HG02981 (cell line): ENCODE measurements at regions not wholly inside any gene's neighbourhood (a gene's known extent, or its start where the extent isn't known, plus 50 kb on each side); places are given as distances from the start of the nearest gene placed in this dataset.

Experiments used
- ATAC-seq: cut with Tn5 transposase; IDR thresholded peaks from one replicate; pipeline ENCODE4 v1.9.1; 2021; ENCODE audit warnings: mild to moderate bottlenecking, moderate library complexity; ENCODE audit not compliant: unreplicated experiment

DNA sequence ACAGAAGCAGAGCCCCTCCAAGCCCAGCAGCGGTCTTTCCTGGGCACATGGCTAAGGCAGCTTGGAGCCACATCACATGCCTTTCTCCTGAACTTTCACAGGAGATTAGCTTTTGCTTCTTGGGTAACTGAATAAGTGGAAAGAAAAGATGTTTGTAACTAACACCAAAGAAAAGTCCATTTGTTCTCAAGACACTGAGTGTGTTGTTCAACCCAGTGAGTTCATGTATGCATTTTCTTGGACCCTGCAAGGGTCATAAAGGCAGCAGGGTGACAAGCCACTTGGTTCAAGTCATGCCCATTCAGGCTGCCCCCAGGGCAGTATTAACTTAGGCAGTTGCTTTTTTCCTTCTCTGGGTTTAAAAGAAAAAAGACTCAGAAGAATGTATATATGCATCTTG is 203.4 kb downstream of the FAM76B start:
- ATAC-seq = no peak

DNA sequence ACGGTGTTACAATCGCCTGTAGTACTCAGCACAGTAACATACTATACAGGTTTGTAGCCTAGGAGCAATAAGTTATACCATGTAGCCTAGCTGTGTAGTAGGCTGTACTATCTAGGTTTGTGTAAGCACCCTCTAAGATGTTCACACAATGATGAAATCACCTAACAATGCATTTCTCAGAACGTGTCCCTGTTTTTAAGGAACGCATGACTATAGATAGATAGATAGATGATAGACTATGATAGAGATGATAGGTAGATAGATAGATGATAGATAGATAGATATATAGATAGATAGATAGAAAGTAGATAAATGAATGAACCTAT is 203.9 kb downstream of the FAM76B start:
- no peak for ATAC-seq

DNA sequence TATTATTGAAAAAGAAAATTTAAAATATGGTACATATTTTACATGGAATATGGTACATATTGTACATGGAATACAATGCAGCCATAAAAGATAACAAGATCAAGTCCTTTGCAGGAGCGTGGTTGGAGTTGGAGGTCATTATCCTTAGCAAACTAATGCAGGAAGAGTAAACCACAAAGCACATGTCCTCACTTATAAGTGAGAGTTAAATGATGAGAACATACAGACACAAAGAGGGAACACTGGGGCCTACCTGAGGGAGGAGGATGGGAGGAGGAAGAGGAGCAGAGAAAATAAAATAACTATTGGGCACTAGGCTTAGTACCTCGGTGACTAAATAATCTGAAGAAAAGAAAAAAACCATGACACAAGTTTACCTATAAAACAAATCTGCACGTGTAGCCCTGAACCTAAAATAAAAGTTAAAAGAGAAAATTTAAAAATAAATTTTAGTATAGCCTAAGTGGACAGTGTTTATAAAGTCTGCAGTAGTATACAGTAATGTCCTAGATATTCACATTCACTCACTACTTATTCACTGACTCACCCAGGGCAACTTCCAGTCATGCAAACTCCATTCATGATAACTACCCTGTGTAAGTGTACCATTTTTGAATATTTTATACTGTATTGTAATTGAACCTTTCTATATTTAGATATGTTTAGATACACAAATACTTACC is 204.4 kb downstream of the FAM76B start:
- no peak for ATAC-seq

DNA sequence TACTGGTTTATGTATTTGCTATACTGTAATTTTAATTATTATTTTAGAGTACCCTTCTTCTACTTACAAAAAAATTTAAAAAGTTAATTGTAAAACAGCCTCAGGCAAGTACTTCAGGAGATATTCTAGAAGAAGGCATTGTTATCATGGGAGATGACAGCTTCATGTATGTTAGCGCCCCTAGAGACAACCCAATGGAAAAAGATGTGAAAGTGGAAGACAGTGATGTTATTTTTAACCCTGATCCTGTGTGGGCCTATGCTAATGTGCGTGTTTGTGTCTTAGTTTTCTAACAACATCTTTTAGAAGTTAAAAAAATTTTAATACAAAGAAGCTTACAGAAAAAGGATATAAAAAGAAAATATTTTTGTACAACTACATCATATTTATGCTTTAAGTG is 205.0 kb downstream of the FAM76B start:
- ATAC-seq = no peak

DNA sequence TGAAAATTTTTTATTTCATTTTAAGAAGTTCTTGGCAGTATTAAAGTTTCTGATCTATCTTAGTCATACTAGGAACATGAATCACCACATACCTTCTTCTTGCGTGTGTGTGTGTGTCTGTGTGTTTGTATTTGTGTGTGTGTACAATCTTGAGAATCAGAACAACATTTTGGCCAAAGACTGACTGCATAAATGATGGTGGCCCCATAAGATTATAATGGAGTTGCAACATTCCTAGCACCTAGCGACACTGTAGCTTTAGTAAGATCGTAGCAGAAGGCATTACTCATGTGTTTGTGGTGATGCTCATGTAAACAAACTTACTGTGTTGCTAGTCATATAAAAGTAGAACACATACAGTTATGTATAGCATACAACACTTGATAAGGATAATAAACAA is 205.4 kb downstream of the FAM76B start:
- ATAC-seq = no peak

DNA sequence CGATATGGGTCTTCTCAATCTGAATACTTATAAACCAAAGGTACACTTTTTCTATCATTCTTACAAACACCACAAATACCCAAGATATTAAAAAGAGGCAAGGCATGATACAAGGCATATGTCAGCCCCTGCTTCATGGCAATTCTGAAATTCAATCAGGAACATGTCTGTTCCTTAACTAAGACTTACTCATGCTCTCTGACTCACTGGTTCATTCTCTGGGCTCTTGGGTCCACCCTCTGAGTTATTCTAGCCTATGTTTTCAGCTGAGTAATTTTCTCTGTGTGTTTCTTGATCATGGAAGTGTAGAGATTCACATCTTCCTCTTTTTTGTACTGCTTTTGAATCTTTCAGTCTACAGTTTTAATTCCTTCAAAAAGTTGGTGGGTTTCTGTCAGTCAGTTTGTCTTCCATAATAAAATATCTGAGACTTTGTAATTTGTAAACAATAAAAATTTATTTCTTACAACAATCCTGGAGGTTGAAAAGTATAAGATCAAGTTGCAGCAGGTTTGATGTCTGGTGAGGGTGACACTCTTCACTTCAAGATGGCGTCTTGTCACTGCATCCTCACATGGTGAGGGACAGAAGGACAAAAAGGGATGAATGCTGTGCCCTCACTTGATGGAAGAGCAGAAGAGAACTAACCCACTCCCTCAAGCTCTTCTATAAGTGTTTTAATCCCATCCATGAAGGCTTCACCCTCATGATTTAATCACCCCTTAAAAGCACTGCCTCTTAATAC is 211.7 kb downstream of the FAM76B start:
- ATAC-seq = no peak

DNA sequence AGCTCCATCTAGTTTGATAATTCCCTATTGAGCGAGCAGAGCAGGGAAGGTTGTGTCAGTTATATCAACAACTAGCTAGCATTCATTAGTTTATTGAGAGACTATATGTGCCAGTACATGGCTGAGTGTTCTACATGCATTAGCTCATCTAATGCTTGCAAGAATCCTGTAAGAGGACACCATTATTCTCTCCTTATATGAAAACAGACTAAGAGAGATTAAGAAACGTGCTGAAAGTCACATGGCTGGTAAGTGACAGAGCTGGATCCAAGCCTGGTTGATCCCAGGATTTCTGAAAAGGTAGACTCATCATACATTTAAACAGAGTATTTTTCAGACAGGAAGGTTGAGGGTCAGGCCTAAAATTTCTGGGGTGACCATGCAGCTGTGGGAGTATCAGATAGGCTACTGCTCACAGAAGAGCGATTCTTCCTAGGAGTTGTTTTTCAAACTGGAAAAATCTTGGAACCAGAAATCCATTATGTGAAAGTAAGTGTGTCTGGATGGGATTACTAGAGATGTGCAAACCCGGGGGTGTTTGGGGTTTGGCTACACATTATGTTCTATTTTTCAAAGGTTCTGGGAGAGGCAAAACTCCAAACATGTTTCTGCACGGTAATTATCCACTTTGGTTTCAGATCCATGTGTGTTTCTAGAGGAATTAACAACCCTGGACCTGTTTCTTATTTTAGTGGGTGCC is 213.3 kb downstream of the FAM76B start:
- no peak for ATAC-seq

DNA sequence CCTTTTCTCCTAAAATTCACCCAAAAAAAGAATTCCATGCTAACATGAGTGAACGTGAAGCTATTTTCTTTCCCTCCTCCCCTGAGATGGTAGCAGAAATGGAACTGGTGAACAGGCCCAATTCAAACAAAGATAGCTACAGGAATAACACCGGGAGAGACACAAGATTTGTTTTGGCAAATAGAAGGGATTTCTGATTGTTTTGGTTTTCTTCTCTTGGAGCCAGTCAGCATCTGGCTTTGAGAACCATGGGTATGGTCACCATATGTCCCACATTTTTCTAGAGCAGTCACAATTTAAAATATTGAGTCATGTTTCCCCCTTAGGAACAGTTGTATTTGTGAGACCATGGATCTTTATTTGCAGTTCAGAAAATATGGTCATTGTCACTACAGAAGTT is 214.1 kb downstream of the FAM76B start:
- ATAC-seq = no peak

DNA sequence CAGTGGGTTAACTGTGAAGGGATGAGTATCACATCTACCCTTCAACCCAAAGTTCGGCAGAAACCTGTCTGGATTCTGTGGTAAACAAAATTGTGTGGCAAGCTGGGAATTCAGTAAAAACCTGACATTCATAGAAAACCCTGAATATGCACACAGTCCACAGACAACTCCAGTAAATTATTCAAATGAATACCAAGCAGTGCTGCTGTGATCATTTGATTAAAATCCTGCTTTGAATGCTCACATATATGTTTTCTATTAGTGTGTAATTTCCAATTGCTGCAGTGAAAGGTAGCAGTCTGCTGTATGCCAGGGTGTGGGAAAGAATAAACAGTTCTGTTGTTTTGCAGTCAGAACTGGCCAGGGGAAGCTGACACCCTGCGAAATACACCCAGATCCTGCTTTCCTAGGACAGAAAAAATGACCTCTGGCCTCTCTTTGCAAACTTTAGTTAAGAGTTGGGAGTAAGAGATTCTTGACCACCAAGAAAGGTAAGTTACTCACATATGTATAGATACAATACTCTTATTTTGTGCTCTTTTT is 217.8 kb downstream of the FAM76B start:
- ATAC-seq = no peak

DNA sequence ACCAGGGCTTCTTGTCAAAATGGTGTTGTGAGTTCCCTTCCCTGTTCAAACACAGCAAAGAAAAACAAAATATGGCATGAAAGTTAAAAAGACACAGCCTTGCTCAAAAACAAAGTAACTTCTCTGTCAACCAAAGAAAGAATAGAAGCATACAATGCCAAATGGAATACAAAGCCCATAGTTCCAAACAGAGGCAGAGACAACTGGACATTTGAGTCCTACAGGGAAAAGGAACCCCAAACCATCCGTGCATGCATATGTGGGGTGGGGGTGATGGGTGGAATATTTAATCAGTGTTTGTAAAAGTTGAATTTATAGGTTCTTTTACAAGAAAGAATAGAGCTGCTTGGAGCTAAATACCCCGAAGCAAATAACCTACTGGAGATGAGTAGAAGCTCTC is 218.7 kb downstream of the FAM76B start:
- ATAC-seq = no peak

DNA sequence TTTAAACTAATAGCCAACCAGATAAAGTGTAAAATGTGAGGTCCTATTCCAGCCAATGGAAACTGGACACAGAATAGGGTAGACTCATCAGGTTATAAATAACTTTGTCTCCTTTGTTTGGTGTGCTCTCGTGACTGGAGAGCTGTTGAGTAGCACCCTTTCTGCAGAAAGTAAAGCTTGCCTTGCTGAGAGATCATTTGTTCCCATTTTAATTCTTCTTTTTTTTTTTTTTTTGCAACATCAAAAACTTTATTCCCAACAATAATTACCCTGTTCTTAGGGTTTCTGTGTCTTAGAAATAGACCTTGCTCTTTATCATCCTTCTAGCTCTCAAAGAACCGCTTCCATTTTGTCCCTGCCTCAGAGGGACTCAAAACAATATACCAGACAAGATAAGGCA is 220.4 kb downstream of the FAM76B start:
- ATAC-seq = no peak

DNA sequence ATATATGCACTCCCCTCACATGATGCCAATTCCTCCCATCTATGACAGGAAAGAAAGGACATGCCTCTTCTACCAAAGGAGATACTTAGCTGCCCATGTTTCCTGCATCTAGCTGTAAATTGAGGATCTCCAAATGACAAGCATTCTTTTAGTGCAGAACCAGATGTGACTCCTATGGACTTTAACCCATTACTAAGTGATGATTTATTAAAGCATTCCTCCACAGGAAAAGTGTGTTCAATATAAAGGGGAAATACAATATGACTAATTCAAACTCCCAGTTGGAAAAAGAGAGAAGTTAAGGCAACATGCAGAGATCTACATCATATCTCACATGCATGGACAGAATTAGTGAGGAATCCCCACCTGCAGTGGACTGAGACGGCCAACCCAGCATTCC is 221.3 kb downstream of the FAM76B start:
- no peak for ATAC-seq

DNA sequence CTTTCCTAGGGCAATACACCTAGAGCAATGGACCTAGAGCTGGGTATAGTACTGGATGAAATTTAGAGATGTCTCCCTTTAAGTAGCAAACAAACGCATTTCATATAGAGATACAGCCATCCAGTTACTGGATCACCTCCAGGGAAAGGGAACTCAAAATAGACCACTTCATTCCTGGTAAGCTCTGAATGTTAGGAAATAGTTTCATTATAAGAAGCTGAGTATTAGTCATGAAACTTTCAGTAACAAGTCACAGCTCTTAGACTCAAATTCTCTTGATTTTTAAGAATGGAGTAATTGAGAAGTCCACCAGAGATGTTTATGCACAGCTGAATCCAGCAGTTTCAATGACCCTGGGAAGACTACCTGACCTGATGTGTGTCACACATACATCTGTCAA is 221.9 kb downstream of the FAM76B start:
- no peak for ATAC-seq

DNA sequence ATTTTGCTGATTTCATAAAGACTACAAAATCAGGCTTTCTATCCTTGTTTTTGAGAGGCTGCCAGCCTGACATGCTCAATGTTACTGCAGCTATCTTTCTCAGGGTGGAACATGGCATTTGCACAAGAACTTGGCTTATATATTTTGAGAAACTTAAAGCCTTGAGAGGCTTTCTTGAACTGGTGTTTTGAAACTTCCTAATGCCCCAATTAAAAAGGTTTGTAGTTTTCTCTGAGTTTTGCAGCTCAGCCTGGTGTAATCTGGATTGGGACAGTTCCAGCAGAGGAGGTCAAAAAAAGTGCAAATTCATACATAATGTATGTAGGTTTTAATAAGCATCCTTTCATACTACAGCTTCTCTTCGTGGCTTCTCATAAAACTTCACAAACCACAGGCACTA is 223.4 kb downstream of the FAM76B start:
- ATAC-seq = no peak

DNA sequence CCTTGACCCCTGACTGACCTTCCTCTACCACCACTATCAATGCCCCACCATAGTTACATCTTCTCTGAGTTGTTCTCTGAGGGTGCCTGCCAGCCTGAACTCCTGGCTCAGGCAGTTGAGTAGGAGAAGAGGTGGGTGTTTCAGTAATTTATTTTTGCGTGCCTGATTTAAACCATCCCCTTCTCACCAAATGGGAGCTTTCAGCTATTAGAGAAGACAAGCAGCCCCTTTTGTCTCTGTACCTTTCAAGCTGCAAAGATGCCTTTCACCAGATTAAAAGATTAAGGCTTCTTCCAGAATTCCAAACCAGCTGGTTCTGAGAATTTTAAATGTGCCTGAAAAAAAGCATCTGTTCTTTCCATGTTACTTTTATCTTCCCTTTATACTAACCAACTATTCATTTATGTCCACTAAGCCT is 223.8 kb downstream of the FAM76B start:
- no peak for ATAC-seq

DNA sequence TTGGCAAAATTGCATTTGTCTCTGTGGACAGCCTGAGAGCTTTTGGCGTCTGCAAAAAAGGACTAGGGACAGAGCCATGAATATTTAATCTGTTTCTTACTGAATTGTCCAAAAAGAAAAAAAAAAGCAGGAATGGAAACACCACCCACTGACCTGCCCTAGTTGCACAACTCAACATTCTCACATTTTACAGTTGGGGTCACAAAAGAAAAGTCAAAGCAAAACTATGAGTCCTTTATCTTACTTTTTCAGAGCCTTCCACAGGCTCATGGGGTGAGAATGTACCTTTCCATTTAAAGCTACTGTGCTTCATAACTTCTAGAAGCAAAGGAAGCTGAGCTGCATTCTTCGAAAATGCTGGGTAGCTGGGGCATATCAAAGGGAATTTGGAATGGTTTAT is 225.7 kb downstream of the FAM76B start:
- no peak for ATAC-seq

DNA sequence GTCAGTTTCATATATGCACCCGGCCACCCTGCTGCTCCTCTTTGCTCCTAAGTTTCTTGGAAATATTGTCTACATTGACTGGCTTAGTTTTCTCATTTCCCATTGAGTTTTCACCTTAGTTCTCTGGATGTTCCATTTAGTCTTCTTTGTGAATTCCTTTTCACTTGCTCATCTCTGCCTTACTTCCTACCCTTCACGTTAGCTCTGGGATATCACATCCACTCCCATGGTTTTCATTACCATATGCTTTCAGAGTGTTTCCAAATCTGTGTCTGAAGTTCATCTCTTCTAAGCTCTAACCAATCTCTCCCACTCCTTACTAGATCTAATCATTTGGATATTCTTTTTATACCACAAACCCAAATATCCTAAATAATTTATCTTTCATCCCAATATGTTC is 226.4 kb downstream of the FAM76B start:
- ATAC-seq = no peak

DNA sequence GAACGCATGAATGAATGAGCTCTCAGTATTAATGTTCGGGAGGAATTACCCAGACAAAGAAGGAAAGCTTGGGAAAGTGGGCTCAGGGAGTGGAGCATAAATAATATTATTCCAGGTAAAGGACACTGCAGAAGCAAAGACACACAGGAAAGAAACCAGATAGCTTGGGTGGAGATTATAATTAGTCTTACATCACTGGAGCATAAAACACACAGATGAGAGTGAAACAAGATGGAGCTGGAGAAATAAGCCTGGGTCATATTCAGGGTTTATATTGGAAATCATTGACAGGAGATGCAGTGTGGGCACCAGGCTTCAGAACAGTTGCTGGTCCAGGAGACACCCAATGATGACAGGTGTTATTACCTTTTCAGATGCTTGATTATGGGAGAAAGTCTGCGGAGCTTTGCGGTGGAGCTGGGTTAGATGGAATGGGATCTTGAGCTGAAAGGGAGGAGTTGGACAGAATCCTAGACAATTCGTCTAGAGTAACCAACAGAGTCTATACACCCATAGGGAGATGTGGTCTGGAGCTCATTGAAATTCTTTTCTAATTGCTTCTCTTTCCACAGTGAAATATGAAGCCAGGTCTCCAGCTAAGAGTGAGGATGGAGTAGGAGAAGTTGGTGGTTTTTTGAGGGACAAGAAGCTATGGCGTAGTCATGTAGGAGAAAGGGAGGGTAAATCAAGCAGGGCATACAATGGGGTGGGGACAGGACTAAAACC is 227.2 kb downstream of the FAM76B start:
- no peak for ATAC-seq

DNA sequence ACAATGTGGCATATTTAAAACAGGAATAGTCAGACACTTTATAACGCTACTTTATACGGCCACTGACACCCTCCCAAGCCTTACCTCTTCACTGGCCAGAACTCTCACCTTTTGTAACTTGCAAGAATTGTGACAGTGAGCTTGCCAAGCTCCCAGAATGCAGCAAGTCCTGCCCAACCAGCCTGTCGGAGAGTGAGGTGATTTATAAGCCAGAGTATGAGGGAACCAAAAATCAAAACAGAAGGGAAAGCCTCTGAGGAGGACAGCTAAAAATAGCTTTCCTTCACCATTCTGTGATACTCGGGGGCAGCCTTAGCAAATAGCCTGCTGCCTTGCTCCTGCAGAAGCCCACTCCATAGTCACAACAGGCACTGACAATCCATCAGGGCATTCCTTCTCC is 229.7 kb downstream of the FAM76B start:
- no peak for ATAC-seq

DNA sequence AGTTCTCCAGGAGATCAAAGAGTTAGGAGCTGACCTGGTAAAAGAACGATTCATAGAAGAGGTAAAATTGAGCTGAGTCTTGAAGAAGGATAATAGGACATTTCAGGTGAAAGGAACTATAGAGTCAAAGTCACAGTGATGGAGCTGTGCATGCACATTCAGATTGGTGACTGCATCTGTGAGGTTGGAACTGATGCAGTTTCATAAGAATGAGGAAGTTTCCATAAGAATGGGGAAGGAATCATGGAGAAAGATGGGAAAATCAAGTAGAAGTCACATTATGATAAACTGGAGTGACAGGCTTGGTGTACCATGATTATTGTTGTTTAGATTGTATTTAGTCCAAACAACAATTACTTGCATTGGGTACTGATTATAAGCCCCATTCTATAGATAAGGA is 232.2 kb downstream of the FAM76B start:
- ATAC-seq = no peak
